H1 (cell line): ENCODE measurements at regions not wholly inside any gene's neighbourhood (a gene's known extent, or its start where the extent isn't known, plus 50 kb on each side); places are given as distances from the start of the nearest gene placed in this dataset.
"Not testable (repeated sequence)": the region's sequence is repeated elsewhere in the genome, so short reads cannot be mapped to it uniquely, and the experiment has no call there.

Experiments used
- CTCF ChIA-PET: fragments of 300-600 bp; sonication (Branson Sonifier 250); formaldehyde crosslinking; loops from one replicate; lab custom pipeline; 2021; ENCODE audit not compliant: partially characterized antibody; lab: Charles Lee
- POLR2A ChIA-PET: fragments of 300-600 bp; sonication (Branson Sonifier 250); formaldehyde crosslinking; loops from one replicate; lab custom pipeline; 2021; ENCODE audit warnings: inconsistent platforms; ENCODE audit not compliant: partially characterized antibody; lab: Charles Lee
- DNase-seq, 2 experiments: peaks; one replicate each; pipeline versions ENCODE4 v3.0.0 to v3.0.0-alpha.2; 2010 to 2022; ENCODE audit warnings: low spot score in 2 of 2, low read depth in 1 of 2, mixed read lengths in 1 of 2
- FAIRE-seq: peaks from 2 replicates; lab custom pipeline; 2011; peaks lifted over from hg19 to GRCh38; lab: Jason Lieb, UNC
- H2AFZ ChIP-seq: 2 replicates; pipeline ENCODE4 v1.8.1; 2012; ENCODE audit warnings: low read length, inconsistent platforms
- H2AK5ac ChIP-seq: 2 replicates; pipeline ENCODE4 v1.6.1; 2013; ENCODE audit warnings: low read depth, low read length
- H2BK120ac ChIP-seq: replicated peaks from 2 replicates; pipeline ENCODE3; 2013; ENCODE audit warnings: low read depth, low read length, inconsistent platforms
- H2BK12ac ChIP-seq: 2 replicates; pipeline ENCODE4 v1.6.1; 2013; ENCODE audit warnings: low read depth, low read length
- H2BK15ac ChIP-seq: 2 replicates; pipeline ENCODE4 v1.6.1; 2013; ENCODE audit warnings: low read length
- H2BK20ac ChIP-seq: 2 replicates; pipeline ENCODE4 v1.6.1; 2013; ENCODE audit warnings: low read length
- H2BK5ac ChIP-seq: 2 replicates; pipeline ENCODE4 v1.6.1; 2013; ENCODE audit warnings: low read depth, low read length
- H3K14ac ChIP-seq: 2 replicates; pipeline ENCODE4 v1.6.1; 2013; ENCODE audit warnings: inconsistent platforms; ENCODE audit not compliant: insufficient read length
- H3K18ac ChIP-seq: 2 replicates; pipeline ENCODE4 v1.6.1; 2013; ENCODE audit warnings: low read length; ENCODE audit errors: extremely low read depth
- H3K23ac ChIP-seq: 2 replicates; pipeline ENCODE4 v1.6.1; 2013; ENCODE audit warnings: inconsistent platforms; ENCODE audit not compliant: insufficient read length
- H3K23me2 ChIP-seq: 2 replicates; pipeline ENCODE4 v1.6.1; 2013; ENCODE audit warnings: low read depth, low read length
- H3K27ac ChIP-seq: 2 replicates; pipeline ENCODE4 v1.6.1; 2011; ENCODE audit warnings: low read depth, low read length, inconsistent platforms
- H3K27me3 ChIP-seq, 4 experiments: replicated peaks in 1 of 4; 1 replicate in 1 of 4; 2 replicates in 3 of 4; pipeline versions ENCODE4 v1.6.1 to v1.8.1; 2011 to 2013; ENCODE audit warnings: low read length in 3 of 4, mild to moderate bottlenecking in 3 of 4, inconsistent platforms in 2 of 4, mixed read lengths in 2 of 4, moderate library complexity in 1 of 4; ENCODE audit not compliant: control insufficient read depth in 3 of 4, insufficient read depth in 3 of 4; ENCODE audit errors: extremely low read depth in 1 of 4
- H3K36me3 ChIP-seq, 4 experiments: 2 replicates each; pipeline versions ENCODE4 v1.6.1 to v1.8.1; 2011 to 2013; ENCODE audit warnings: mild to moderate bottlenecking in 4 of 4, low read length in 3 of 4, moderate library complexity in 2 of 4, control low read depth in 1 of 4, inconsistent platforms in 1 of 4; ENCODE audit not compliant: insufficient read depth in 4 of 4, control insufficient read depth in 2 of 4
- H3K4ac ChIP-seq: replicated peaks from 2 replicates; pipeline ENCODE3; 2013; ENCODE audit warnings: low read length, low read depth, mixed read lengths, inconsistent platforms; ENCODE audit not compliant: insufficient read length
- H3K4me1 ChIP-seq, 4 experiments: replicated peaks in 1 of 4; 1 replicate in 1 of 4; 2 replicates in 3 of 4; pipeline versions ENCODE4 v1.6.1 to v1.8.1; 2011 to 2013; ENCODE audit warnings: low read length in 3 of 4, inconsistent platforms in 2 of 4, mixed read lengths in 1 of 4; ENCODE audit not compliant: insufficient read depth in 4 of 4, control insufficient read depth in 3 of 4
- H3K4me2 ChIP-seq, 2 experiments: 2 replicates each; pipeline versions ENCODE4 v1.6.1 to v1.8.1; 2011 to 2013; ENCODE audit warnings: low read depth in 2 of 2, low read length in 2 of 2, control low read depth in 1 of 2, inconsistent platforms in 1 of 2, mild to moderate bottlenecking in 1 of 2; ENCODE audit not compliant: insufficient read depth in 1 of 2
- H3K4me3 ChIP-seq, 4 experiments: fragments of 200-600, 300-600 bp in 1 of 4; sonication (generic), shearing (Covaris generic), sonication (Bioruptor Twin) in 1 of 4; 2 replicates each; pipeline versions ENCODE4 v1.5.1 to v1.8.1; 2011 to 2016; ENCODE audit warnings: low read length in 4 of 4, low read depth in 3 of 4, control low read depth in 2 of 4, inconsistent platforms in 2 of 4, mild to moderate bottlenecking in 2 of 4, mixed read lengths in 1 of 4, moderate library complexity in 1 of 4; ENCODE audit not compliant: insufficient read depth in 2 of 4; ENCODE audit errors: extremely low read depth in 1 of 4
- H3K56ac ChIP-seq: replicated peaks from 2 replicates; pipeline ENCODE3; 2013; ENCODE audit warnings: low read depth, mild to moderate bottlenecking, mixed read lengths, low read length, inconsistent platforms; ENCODE audit not compliant: insufficient read length
- H3K79me1 ChIP-seq: 2 replicates; pipeline ENCODE4 v1.6.1; 2013; ENCODE audit warnings: low read depth, low read length, control low read depth
- H3K79me2 ChIP-seq, 2 experiments: 2 replicates each; pipeline versions ENCODE4 v1.6.1 to v1.8.1; 2012 to 2013; ENCODE audit warnings: low read length in 2 of 2, mild to moderate bottlenecking in 2 of 2, inconsistent platforms in 1 of 2; ENCODE audit not compliant: insufficient read depth in 2 of 2, control insufficient read depth in 1 of 2
- H3K9ac ChIP-seq, 4 experiments: replicated peaks in 1 of 4; 1 replicate in 1 of 4; 2 replicates in 3 of 4; pipeline versions ENCODE4 v1.6.1 to v1.8.1; 2011 to 2013; ENCODE audit warnings: low read depth in 3 of 4, low read length in 3 of 4, control low read depth in 2 of 4, mild to moderate bottlenecking in 2 of 4, moderate library complexity in 2 of 4, inconsistent platforms in 1 of 4; ENCODE audit errors: extremely low read depth in 1 of 4
- H3K9me3 ChIP-seq, 2 experiments: 2 replicates each; pipeline versions ENCODE4 v1.6.1 to v1.8.1; 2012 to 2013; ENCODE audit warnings: mild to moderate bottlenecking in 2 of 2, moderate library complexity in 2 of 2, control low read depth in 1 of 2, inconsistent platforms in 1 of 2, low read depth in 1 of 2, low read length in 1 of 2, mixed read lengths in 1 of 2; ENCODE audit not compliant: insufficient read depth in 2 of 2
- H4K20me1 ChIP-seq, 2 experiments: replicated peaks in 1 of 2; 2 replicates each; pipeline versions ENCODE3 to v1.8.1; 2011 to 2013; ENCODE audit warnings: inconsistent platforms in 2 of 2, low read length in 2 of 2, mild to moderate bottlenecking in 1 of 2; ENCODE audit not compliant: insufficient read depth in 2 of 2, control insufficient read depth in 1 of 2
- H4K5ac ChIP-seq: 2 replicates; pipeline ENCODE4 v1.6.1; 2013; ENCODE audit warnings: low read length, low read depth, mixed read lengths, inconsistent platforms; ENCODE audit not compliant: insufficient read length
- H4K8ac ChIP-seq: 2 replicates; pipeline ENCODE4 v1.8.0; 2013; ENCODE audit warnings: mild to moderate bottlenecking, moderate library complexity, low read length, inconsistent platforms; ENCODE audit not compliant: insufficient read depth; ENCODE audit errors: extremely low read depth
- H4K91ac ChIP-seq: replicated peaks from 2 replicates; pipeline ENCODE3; 2013; ENCODE audit warnings: low read length, mixed read lengths, inconsistent platforms; ENCODE audit not compliant: insufficient read length

DNA sequence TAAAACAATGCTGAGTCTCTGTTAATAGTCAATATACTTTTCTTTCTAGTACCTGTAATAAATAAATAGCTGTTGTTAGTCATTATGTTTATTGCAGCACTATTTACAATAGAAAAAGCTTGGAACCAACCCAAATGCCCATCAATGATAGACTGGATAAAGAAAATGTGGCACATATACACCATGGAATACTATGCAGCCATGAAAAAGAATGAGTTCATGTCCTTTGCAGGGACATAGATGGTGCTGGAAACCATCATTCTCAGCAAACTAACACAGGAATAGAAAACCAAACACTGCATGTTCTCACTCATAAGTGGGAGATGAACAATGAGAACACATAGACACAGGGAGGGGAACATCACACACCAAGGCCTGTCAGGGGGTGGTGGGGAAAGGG, 1341.9 kb upstream of the PCDH7 start:
- H3K36me3 ChIP-seq, H3K4ac ChIP-seq, H3K79me2 ChIP-seq, H2AFZ ChIP-seq, H3K4me2 ChIP-seq, H4K5ac ChIP-seq, H4K8ac ChIP-seq, H2BK5ac ChIP-seq, H2BK20ac ChIP-seq, H3K79me1 ChIP-seq, H3K4me1 ChIP-seq, H3K23me2 ChIP-seq, H4K91ac ChIP-seq, DNase-seq, H2BK12ac ChIP-seq, H2AK5ac ChIP-seq, H3K9me3 ChIP-seq, H3K4me3 ChIP-seq, H4K20me1 ChIP-seq, H3K14ac ChIP-seq, CTCF ChIA-PET, H3K27ac ChIP-seq, H2BK15ac ChIP-seq, FAIRE-seq, H3K18ac ChIP-seq, H3K56ac ChIP-seq, H3K27me3 ChIP-seq, H2BK120ac ChIP-seq, POLR2A ChIA-PET, H3K9ac ChIP-seq, H3K23ac ChIP-seq: not testable (repeated sequence)
